H1 (cell line): ENCODE measurements at regions not wholly inside any gene's neighbourhood (a gene's known extent, or its start where the extent isn't known, plus 50 kb on each side); places are given as distances from the start of the nearest gene placed in this dataset.

Experiments used
- CTCF ChIA-PET: fragments of 300-600 bp; sonication (Branson Sonifier 250); formaldehyde crosslinking; loops from one replicate; lab custom pipeline; 2021; ENCODE audit not compliant: partially characterized antibody; lab: Charles Lee
- POLR2A ChIA-PET: fragments of 300-600 bp; sonication (Branson Sonifier 250); formaldehyde crosslinking; loops from one replicate; lab custom pipeline; 2021; ENCODE audit warnings: inconsistent platforms; ENCODE audit not compliant: partially characterized antibody; lab: Charles Lee
- DNase-seq, 2 experiments: peaks; one replicate each; pipeline versions ENCODE4 v3.0.0 to v3.0.0-alpha.2; 2010 to 2022; ENCODE audit warnings: low spot score in 2 of 2, low read depth in 1 of 2, mixed read lengths in 1 of 2
- FAIRE-seq: peaks from 2 replicates; lab custom pipeline; 2011; peaks lifted over from hg19 to GRCh38; lab: Jason Lieb, UNC
- H2AFZ ChIP-seq: 2 replicates; pipeline ENCODE4 v1.8.1; 2012; ENCODE audit warnings: low read length, inconsistent platforms
- H2AK5ac ChIP-seq: 2 replicates; pipeline ENCODE4 v1.6.1; 2013; ENCODE audit warnings: low read depth, low read length
- H2BK120ac ChIP-seq: replicated peaks from 2 replicates; pipeline ENCODE3; 2013; ENCODE audit warnings: low read depth, low read length, inconsistent platforms
- H2BK12ac ChIP-seq: 2 replicates; pipeline ENCODE4 v1.6.1; 2013; ENCODE audit warnings: low read depth, low read length
- H2BK15ac ChIP-seq: 2 replicates; pipeline ENCODE4 v1.6.1; 2013; ENCODE audit warnings: low read length
- H2BK20ac ChIP-seq: 2 replicates; pipeline ENCODE4 v1.6.1; 2013; ENCODE audit warnings: low read length
- H2BK5ac ChIP-seq: 2 replicates; pipeline ENCODE4 v1.6.1; 2013; ENCODE audit warnings: low read depth, low read length
- H3K14ac ChIP-seq: 2 replicates; pipeline ENCODE4 v1.6.1; 2013; ENCODE audit warnings: inconsistent platforms; ENCODE audit not compliant: insufficient read length
- H3K18ac ChIP-seq: 2 replicates; pipeline ENCODE4 v1.6.1; 2013; ENCODE audit warnings: low read length; ENCODE audit errors: extremely low read depth
- H3K23ac ChIP-seq: 2 replicates; pipeline ENCODE4 v1.6.1; 2013; ENCODE audit warnings: inconsistent platforms; ENCODE audit not compliant: insufficient read length
- H3K23me2 ChIP-seq: 2 replicates; pipeline ENCODE4 v1.6.1; 2013; ENCODE audit warnings: low read depth, low read length
- H3K27ac ChIP-seq: 2 replicates; pipeline ENCODE4 v1.6.1; 2011; ENCODE audit warnings: low read depth, low read length, inconsistent platforms
- H3K27me3 ChIP-seq, 4 experiments: replicated peaks in 1 of 4; 1 replicate in 1 of 4; 2 replicates in 3 of 4; pipeline versions ENCODE4 v1.6.1 to v1.8.1; 2011 to 2013; ENCODE audit warnings: low read length in 3 of 4, mild to moderate bottlenecking in 3 of 4, inconsistent platforms in 2 of 4, mixed read lengths in 2 of 4, moderate library complexity in 1 of 4; ENCODE audit not compliant: control insufficient read depth in 3 of 4, insufficient read depth in 3 of 4; ENCODE audit errors: extremely low read depth in 1 of 4
- H3K36me3 ChIP-seq, 4 experiments: 2 replicates each; pipeline versions ENCODE4 v1.6.1 to v1.8.1; 2011 to 2013; ENCODE audit warnings: mild to moderate bottlenecking in 4 of 4, low read length in 3 of 4, moderate library complexity in 2 of 4, control low read depth in 1 of 4, inconsistent platforms in 1 of 4; ENCODE audit not compliant: insufficient read depth in 4 of 4, control insufficient read depth in 2 of 4
- H3K4ac ChIP-seq: replicated peaks from 2 replicates; pipeline ENCODE3; 2013; ENCODE audit warnings: low read length, low read depth, mixed read lengths, inconsistent platforms; ENCODE audit not compliant: insufficient read length
- H3K4me1 ChIP-seq, 4 experiments: replicated peaks in 1 of 4; 1 replicate in 1 of 4; 2 replicates in 3 of 4; pipeline versions ENCODE4 v1.6.1 to v1.8.1; 2011 to 2013; ENCODE audit warnings: low read length in 3 of 4, inconsistent platforms in 2 of 4, mixed read lengths in 1 of 4; ENCODE audit not compliant: insufficient read depth in 4 of 4, control insufficient read depth in 3 of 4
- H3K4me2 ChIP-seq, 2 experiments: 2 replicates each; pipeline versions ENCODE4 v1.6.1 to v1.8.1; 2011 to 2013; ENCODE audit warnings: low read depth in 2 of 2, low read length in 2 of 2, control low read depth in 1 of 2, inconsistent platforms in 1 of 2, mild to moderate bottlenecking in 1 of 2; ENCODE audit not compliant: insufficient read depth in 1 of 2
- H3K4me3 ChIP-seq, 4 experiments: fragments of 200-600, 300-600 bp in 1 of 4; sonication (generic), shearing (Covaris generic), sonication (Bioruptor Twin) in 1 of 4; 2 replicates each; pipeline versions ENCODE4 v1.5.1 to v1.8.1; 2011 to 2016; ENCODE audit warnings: low read length in 4 of 4, low read depth in 3 of 4, control low read depth in 2 of 4, inconsistent platforms in 2 of 4, mild to moderate bottlenecking in 2 of 4, mixed read lengths in 1 of 4, moderate library complexity in 1 of 4; ENCODE audit not compliant: insufficient read depth in 2 of 4; ENCODE audit errors: extremely low read depth in 1 of 4
- H3K56ac ChIP-seq: replicated peaks from 2 replicates; pipeline ENCODE3; 2013; ENCODE audit warnings: low read depth, mild to moderate bottlenecking, mixed read lengths, low read length, inconsistent platforms; ENCODE audit not compliant: insufficient read length
- H3K79me1 ChIP-seq: 2 replicates; pipeline ENCODE4 v1.6.1; 2013; ENCODE audit warnings: low read depth, low read length, control low read depth
- H3K79me2 ChIP-seq, 2 experiments: 2 replicates each; pipeline versions ENCODE4 v1.6.1 to v1.8.1; 2012 to 2013; ENCODE audit warnings: low read length in 2 of 2, mild to moderate bottlenecking in 2 of 2, inconsistent platforms in 1 of 2; ENCODE audit not compliant: insufficient read depth in 2 of 2, control insufficient read depth in 1 of 2
- H3K9ac ChIP-seq, 4 experiments: replicated peaks in 1 of 4; 1 replicate in 1 of 4; 2 replicates in 3 of 4; pipeline versions ENCODE4 v1.6.1 to v1.8.1; 2011 to 2013; ENCODE audit warnings: low read depth in 3 of 4, low read length in 3 of 4, control low read depth in 2 of 4, mild to moderate bottlenecking in 2 of 4, moderate library complexity in 2 of 4, inconsistent platforms in 1 of 4; ENCODE audit errors: extremely low read depth in 1 of 4
- H3K9me3 ChIP-seq, 2 experiments: 2 replicates each; pipeline versions ENCODE4 v1.6.1 to v1.8.1; 2012 to 2013; ENCODE audit warnings: mild to moderate bottlenecking in 2 of 2, moderate library complexity in 2 of 2, control low read depth in 1 of 2, inconsistent platforms in 1 of 2, low read depth in 1 of 2, low read length in 1 of 2, mixed read lengths in 1 of 2; ENCODE audit not compliant: insufficient read depth in 2 of 2
- H4K20me1 ChIP-seq, 2 experiments: replicated peaks in 1 of 2; 2 replicates each; pipeline versions ENCODE3 to v1.8.1; 2011 to 2013; ENCODE audit warnings: inconsistent platforms in 2 of 2, low read length in 2 of 2, mild to moderate bottlenecking in 1 of 2; ENCODE audit not compliant: insufficient read depth in 2 of 2, control insufficient read depth in 1 of 2
- H4K5ac ChIP-seq: 2 replicates; pipeline ENCODE4 v1.6.1; 2013; ENCODE audit warnings: low read length, low read depth, mixed read lengths, inconsistent platforms; ENCODE audit not compliant: insufficient read length
- H4K8ac ChIP-seq: 2 replicates; pipeline ENCODE4 v1.8.0; 2013; ENCODE audit warnings: mild to moderate bottlenecking, moderate library complexity, low read length, inconsistent platforms; ENCODE audit not compliant: insufficient read depth; ENCODE audit errors: extremely low read depth
- H4K91ac ChIP-seq: replicated peaks from 2 replicates; pipeline ENCODE3; 2013; ENCODE audit warnings: low read length, mixed read lengths, inconsistent platforms; ENCODE audit not compliant: insufficient read length
- NRF1 ChIP-seq: IDR thresholded peaks from 2 replicates; pipeline ENCODE4 v1.6.1; 2011; ENCODE audit warnings: mild to moderate bottlenecking, low read depth, low read length, improper control_type of control experiment
- WGBS, 2 experiments: shearing (Covaris generic) in 1 of 2; methylation state at CpG; one replicate each; pipeline versions ENCODE4 v1.1.6 to v1.1.7; 2013 to 2015; ENCODE audit warnings: low lambda C conversion rate in 2 of 2, mixed read lengths in 2 of 2, inconsistent platforms in 1 of 2, low coverage in 1 of 2, missing lambda C conversion rate in 1 of 2; ENCODE audit not compliant: insufficient replicate concordance in 2 of 2, insufficient coverage in 1 of 2, insufficient read length in 1 of 2; ENCODE audit errors: extremely low coverage in 1 of 2, missing lambda C conversion rate in 1 of 2; 5-methylcytosine and 5-hydroxymethylcytosine counted together

DNA sequence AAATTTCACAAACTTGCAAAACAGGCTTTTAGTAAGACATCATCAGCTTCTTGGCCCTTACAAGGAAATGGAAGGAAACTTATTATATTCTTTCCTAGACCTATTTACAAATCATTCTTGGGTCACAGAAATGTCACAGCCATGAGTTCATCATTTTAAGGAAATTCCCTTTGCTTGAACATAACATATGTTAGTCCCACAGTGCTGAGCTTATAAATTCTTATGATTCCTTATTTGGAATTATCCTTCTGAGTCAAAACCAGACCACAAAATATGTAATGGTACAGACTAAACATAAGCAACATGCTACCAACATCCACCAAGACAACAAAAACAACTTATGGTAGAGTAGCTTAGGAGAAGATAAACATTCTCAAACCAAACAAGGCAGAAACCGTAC is 236.9 kb upstream of the CTSO start:
- ChIA-PET POLR2A (no interaction called here), CTCF (no interaction called here)
- H3K56ac ChIP-seq, result no peak overlapping the region
- H2BK12ac ChIP-seq, result no peak overlapping the region
- no peak for FAIRE-seq
- H3K79me1 ChIP-seq, result no peaks in the 10 kb centered on the region
- no peak overlapping the region for H2BK15ac ChIP-seq
- no peak overlapping the region for H4K5ac ChIP-seq
- H3K14ac ChIP-seq, result no peak overlapping the region
- H2BK20ac ChIP-seq, result no peak overlapping the region
- no peak overlapping the region for H3K27ac ChIP-seq
- no peak overlapping the region for H2BK5ac ChIP-seq
- H4K91ac ChIP-seq, result no peak overlapping the region
- no peak for DNase-seq
- no peak overlapping the region for H3K4ac ChIP-seq
- no peak overlapping the region for H2BK120ac ChIP-seq
- no peaks in the 10 kb centered on the region for H4K20me1 ChIP-seq
- H3K9me3 ChIP-seq, result no peaks in the 10 kb centered on the region
- no peak for TF ChIP-seq NRF1
- H3K9ac ChIP-seq, result no peak overlapping the region
- no peak overlapping the region for H4K8ac ChIP-seq
- no peak overlapping the region for H3K18ac ChIP-seq
- no peaks in the 10 kb centered on the region for H3K23me2 ChIP-seq
- H3K4me3 ChIP-seq, result no peak overlapping the region
- no peak overlapping the region for H3K4me2 ChIP-seq
- H3K23ac ChIP-seq, result no peak overlapping the region
- H3K4me1 ChIP-seq, result no peaks in the 10 kb centered on the region
- WGBS, 2 experiments, result 92% methylated on average over 1 of the region's 1 CpG; no CpG with 5 or more reads in 1 of the 2 experiments
- H2AK5ac ChIP-seq, result no peak overlapping the region
- H3K36me3 ChIP-seq, result no peaks in the 10 kb centered on the region
- no peaks in the 10 kb centered on the region for H3K27me3 ChIP-seq
- no peak overlapping the region for H2AFZ ChIP-seq
- no peaks in the 10 kb centered on the region for H3K79me2 ChIP-seq
